AG09319 (cell line): ENCODE measurements at regions not wholly inside any gene's neighbourhood (a gene's known extent, or its start where the extent isn't known, plus 50 kb on each side); places are given as distances from the start of the nearest gene placed in this dataset.

Source experiments
- DNase-seq: peaks from one replicate; pipeline ENCODE4 v3.0.0-alpha.2; 2010; ENCODE audit warnings: low read depth; ENCODE audit errors: extremely low read depth
- TF ChIP-seq, protein P1 (sequence below): IDR thresholded peaks from 2 replicates; pipeline ENCODE4 v1.5.1; 2011; ENCODE audit warnings: low read depth, mild to moderate bottlenecking, inconsistent platforms, low read length, moderate library complexity

DNA sequence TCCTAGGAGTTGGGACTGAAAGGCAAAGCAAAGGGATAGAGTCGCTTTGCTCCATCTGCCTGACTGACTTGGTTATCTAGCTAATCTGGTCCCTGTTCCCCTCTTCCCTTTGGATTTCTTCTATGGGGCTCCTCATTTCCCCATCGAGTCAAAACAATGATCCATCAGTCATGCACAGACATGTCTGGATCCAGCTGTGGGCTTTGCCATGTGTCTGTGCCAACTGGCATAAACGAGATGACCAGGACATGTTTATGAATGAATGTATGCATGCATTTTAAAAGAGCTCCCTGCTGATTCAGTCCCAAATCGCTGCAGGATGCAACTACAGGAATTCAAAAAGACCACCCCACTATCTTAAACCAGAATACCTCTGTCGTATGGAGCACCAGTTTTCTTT, 122.0 kb downstream of the ARL4A start:
- no peak for DNase-seq
- TF ChIP-seq, protein P1, sequence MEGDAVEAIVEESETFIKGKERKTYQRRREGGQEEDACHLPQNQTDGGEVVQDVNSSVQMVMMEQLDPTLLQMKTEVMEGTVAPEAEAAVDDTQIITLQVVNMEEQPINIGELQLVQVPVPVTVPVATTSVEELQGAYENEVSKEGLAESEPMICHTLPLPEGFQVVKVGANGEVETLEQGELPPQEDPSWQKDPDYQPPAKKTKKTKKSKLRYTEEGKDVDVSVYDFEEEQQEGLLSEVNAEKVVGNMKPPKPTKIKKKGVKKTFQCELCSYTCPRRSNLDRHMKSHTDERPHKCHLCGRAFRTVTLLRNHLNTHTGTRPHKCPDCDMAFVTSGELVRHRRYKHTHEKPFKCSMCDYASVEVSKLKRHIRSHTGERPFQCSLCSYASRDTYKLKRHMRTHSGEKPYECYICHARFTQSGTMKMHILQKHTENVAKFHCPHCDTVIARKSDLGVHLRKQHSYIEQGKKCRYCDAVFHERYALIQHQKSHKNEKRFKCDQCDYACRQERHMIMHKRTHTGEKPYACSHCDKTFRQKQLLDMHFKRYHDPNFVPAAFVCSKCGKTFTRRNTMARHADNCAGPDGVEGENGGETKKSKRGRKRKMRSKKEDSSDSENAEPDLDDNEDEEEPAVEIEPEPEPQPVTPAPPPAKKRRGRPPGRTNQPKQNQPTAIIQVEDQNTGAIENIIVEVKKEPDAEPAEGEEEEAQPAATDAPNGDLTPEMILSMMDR, result no peak

DNA sequence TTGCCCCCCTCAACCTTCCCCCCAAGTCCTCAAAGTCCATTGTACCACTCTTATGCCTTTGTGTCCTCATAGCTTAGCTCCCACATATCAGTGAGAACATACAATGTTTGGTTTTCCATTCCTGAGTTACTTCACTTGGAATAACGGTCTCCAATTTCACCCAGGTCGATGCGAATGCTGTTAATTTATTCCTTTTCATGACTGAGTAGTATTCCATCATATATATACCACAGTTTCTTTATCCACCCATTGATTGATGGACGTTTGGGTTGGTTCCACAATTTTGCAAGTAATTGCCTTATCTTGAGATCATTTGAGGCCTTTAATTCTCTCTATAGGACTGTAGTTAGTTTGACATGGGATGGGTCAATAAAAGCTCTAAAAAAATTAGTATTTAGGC, 124.7 kb downstream of the ARL4A start:
- TF ChIP-seq, protein P1, result no peak
- DNase-seq, result no peak

GRCh38 chr7:12814107-12814506, 126.7 kb downstream of the ARL4A start:
- no peak for DNase-seq
- TF ChIP-seq, protein P1, result no peak

DNA sequence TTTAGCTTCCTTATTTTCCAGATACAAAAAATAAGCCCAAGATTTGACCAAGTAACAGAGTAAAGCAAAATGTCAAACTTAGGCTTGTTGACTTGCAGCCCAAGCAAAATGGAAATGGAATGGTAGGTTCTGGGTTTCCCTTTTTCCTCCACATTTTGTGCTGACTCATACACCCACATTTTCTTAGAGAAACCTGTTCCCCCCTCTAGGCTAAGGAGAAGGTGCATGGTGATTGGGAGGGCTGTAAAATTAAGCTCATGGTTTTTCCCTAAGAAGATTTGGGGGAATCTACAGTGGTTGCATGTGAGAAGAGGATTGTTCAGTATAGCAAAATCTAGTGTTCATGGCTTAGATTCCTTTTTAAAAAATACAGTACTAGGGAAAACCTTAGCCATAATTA, 127.4 kb downstream of the ARL4A start:
- TF ChIP-seq, protein P1, result no peak
- DNase-seq, result no peak

DNA sequence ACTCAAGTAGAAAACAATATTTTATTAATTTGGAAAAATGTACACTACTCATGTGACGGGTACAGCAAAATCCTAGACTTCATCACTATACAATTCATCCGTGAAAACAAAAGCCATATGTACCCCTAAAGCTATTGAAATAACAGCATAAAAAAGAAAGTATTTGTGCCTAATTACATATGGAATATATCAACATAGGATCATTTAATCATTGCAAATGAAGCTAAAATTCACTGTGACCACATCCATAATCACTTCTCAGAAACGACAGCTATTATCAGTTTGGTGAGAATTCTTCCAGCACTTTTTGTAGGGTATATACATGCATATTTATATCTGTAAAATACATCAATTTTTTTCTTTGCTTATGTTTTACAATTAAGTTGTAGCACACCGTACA, 128.0 kb downstream of the ARL4A start:
- no peak for DNase-seq
- TF ChIP-seq, protein P1, result no peak

DNA sequence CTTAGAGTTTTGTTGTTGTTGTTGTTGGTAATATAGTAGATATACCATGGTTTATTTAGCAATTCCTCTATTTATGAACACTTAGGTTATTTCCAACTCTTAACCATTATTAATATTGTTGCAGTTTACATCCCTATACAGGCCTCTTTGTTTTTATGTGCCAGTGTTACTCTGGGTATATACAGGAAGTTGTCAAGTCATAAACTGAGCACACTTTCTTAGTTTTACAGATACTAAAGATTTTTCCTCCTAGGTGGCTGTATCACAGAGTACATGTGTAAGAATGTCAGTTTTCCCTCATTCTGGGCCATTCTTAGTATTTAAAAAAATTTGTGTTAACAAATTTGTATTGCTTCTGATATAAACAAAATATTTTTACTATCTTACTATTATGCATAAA, 128.4 kb downstream of the ARL4A start:
- no peak for DNase-seq
- TF ChIP-seq, protein P1, result no peak

- TF ChIP-seq, protein P1, result no peak
- no peak for DNase-seq
Measured at GRCh38 chr7:12820777-12821176, 133.3 kb downstream of the ARL4A start.
